SJSA1 (cell line): ENCODE measurements at regions not wholly inside any gene's neighbourhood (a gene's known extent, or its start where the extent isn't known, plus 50 kb on each side); places are given as distances from the start of the nearest gene placed in this dataset.
A peak's percentile ranks its signal among the peaks of the same experiment; 100 is the strongest.

Source experiments
- DNase-seq, 2 experiments: peaks; one replicate each; pipeline ENCODE4 v3.0.0-alpha.2; 2015 to 2020; ENCODE audit warnings: low spot score in 2 of 2, low read depth in 1 of 2
- H3K27ac ChIP-seq: fragments of 250-450 bp; sonication (Bioruptor Pico); 2 replicates; pipeline ENCODE4 v1.5.1; 2020; ENCODE audit warnings: mild to moderate bottlenecking, moderate library complexity
- H3K27me3 ChIP-seq: fragments of 250-450 bp; sonication (Bioruptor Pico); replicated peaks from 2 replicates; pipeline ENCODE4 v1.5.1; 2020; ENCODE audit warnings: mild to moderate bottlenecking, moderate library complexity
- H3K36me3 ChIP-seq: fragments of 250-450 bp; sonication (Bioruptor Pico); 2 replicates; pipeline ENCODE4 v1.5.1; 2020; ENCODE audit warnings: mild to moderate bottlenecking
- H3K4me1 ChIP-seq: fragments of 250-450 bp; sonication (Bioruptor Pico); replicated peaks from 2 replicates; pipeline ENCODE4 v1.6.1; 2021; ENCODE audit warnings: mild to moderate bottlenecking
- H3K4me3 ChIP-seq: fragments of 250-450 bp; sonication (Bioruptor Pico); 2 replicates; pipeline ENCODE4 v1.5.1; 2020; ENCODE audit warnings: mild to moderate bottlenecking
- H3K9me3 ChIP-seq: fragments of 250-450 bp; sonication (Bioruptor Pico); replicated peaks from 2 replicates; pipeline ENCODE4 v1.5.1; 2020; ENCODE audit warnings: mild to moderate bottlenecking

- Histone ChIP-seq H3K4me1 (no peaks in the 10 kb centered on the region), H3K27me3 (no peaks in the 10 kb centered on the region)
These were observed 136.1 kb upstream of the TOPAZ1 start for GRCh38 chr3:44105571-44105970.

GRCh38 chr3:44106756-44107155 lies 134.9 kb upstream of the TOPAZ1 start:
- H3K27me3 ChIP-seq: no peaks in the 10 kb centered on the region
- H3K9me3 ChIP-seq: no peaks in the 10 kb centered on the region
- H3K27ac ChIP-seq: no peak overlapping the region
- H3K36me3 ChIP-seq: no peaks in the 10 kb centered on the region
- no peaks in the 10 kb centered on the region for H3K4me1 ChIP-seq
- no peak overlapping the region for H3K4me3 ChIP-seq
- DNase-seq: no peak

More at GRCh38 chr3:44105571-44105970, 136.1 kb upstream of the TOPAZ1 start:
- Histone ChIP-seq H3K36me3 (no peaks in the 10 kb centered on the region), H3K4me3 (no peak overlapping the region), H3K9me3 (no peaks in the 10 kb centered on the region), H3K27ac (no peak overlapping the region)
- DNase-seq: no peak

GRCh38 chr3:44108481-44108880 lies 133.2 kb upstream of the TOPAZ1 start:
- Histone ChIP-seq H3K9me3 (no peaks in the 10 kb centered on the region), H3K4me1 (no peaks in the 10 kb centered on the region), H3K27me3 (no peaks in the 10 kb centered on the region), H3K4me3 (no peak overlapping the region), H3K36me3 (no peaks in the 10 kb centered on the region), H3K27ac (no peak overlapping the region)
- no peak for DNase-seq

- H3K27ac ChIP-seq: no peak overlapping the region
- no peaks in the 10 kb centered on the region for H3K36me3 ChIP-seq
- DNase-seq: no peak
- H3K4me3 ChIP-seq: no peak overlapping the region
- no peaks in the 10 kb centered on the region for H3K4me1 ChIP-seq
- no peaks in the 10 kb centered on the region for H3K9me3 ChIP-seq
- H3K27me3 ChIP-seq: no peaks in the 10 kb centered on the region
These were observed 131.8 kb upstream of the TOPAZ1 start for GRCh38 chr3:44109771-44110361.

- Histone ChIP-seq H3K36me3 (no peaks in the 10 kb centered on the region), H3K27me3 (no peaks in the 10 kb centered on the region), H3K4me1 (no peaks in the 10 kb centered on the region), H3K9me3 (no peaks in the 10 kb centered on the region), H3K4me3 (no peak overlapping the region), H3K27ac (no peak overlapping the region)
- no peak for DNase-seq
These were observed 131.0 kb upstream of the TOPAZ1 start for GRCh38 chr3:44110648-44111047.

GRCh38 chr3:44111482-44111881 lies 130.2 kb upstream of the TOPAZ1 start:
- H3K4me3 ChIP-seq: no peak overlapping the region
- H3K9me3 ChIP-seq: no peaks in the 10 kb centered on the region
- no peaks in the 10 kb centered on the region for H3K36me3 ChIP-seq
- DNase-seq: no peak
- no peaks in the 10 kb centered on the region for H3K27me3 ChIP-seq
- H3K4me1 ChIP-seq: no peaks in the 10 kb centered on the region
- H3K27ac ChIP-seq: no peak overlapping the region

GRCh38 chr3:44114142-44114541 lies 127.5 kb upstream of the TOPAZ1 start:
- Histone ChIP-seq H3K36me3 (no peaks in the 10 kb centered on the region), H3K27ac (no peak overlapping the region), H3K4me3 (no peak overlapping the region), H3K27me3 (no peaks in the 10 kb centered on the region), H3K4me1 (no peaks in the 10 kb centered on the region), H3K9me3 (no peaks in the 10 kb centered on the region)
- DNase-seq: peak in 1 of 2 experiments; percentile 45

GRCh38 chr3:44117239-44117638 lies 124.4 kb upstream of the TOPAZ1 start:
- H3K27me3 ChIP-seq: no peaks in the 10 kb centered on the region
- no peak for DNase-seq
- H3K9me3 ChIP-seq: no peaks in the 10 kb centered on the region
- H3K36me3 ChIP-seq: no peaks in the 10 kb centered on the region
- no peak overlapping the region for H3K4me3 ChIP-seq
- no peak overlapping the region for H3K27ac ChIP-seq
- no peaks in the 10 kb centered on the region for H3K4me1 ChIP-seq

- H3K27ac ChIP-seq: no peak overlapping the region
- H3K4me3 ChIP-seq: no peak overlapping the region
- H3K27me3 ChIP-seq: no peaks in the 10 kb centered on the region
- H3K36me3 ChIP-seq: no peaks in the 10 kb centered on the region
- H3K9me3 ChIP-seq: no peaks in the 10 kb centered on the region
- H3K4me1 ChIP-seq: no peaks in the 10 kb centered on the region
- DNase-seq: no peak
These were observed 124.0 kb upstream of the TOPAZ1 start for GRCh38 chr3:44117736-44118135.

GRCh38 chr3:44120721-44121582 lies 120.7 kb upstream of the TOPAZ1 start:
- Histone ChIP-seq H3K36me3 (no peaks in the 10 kb centered on the region), H3K4me1 (no peaks in the 10 kb centered on the region), H3K4me3 (no peak overlapping the region), H3K27ac (no peak overlapping the region), H3K9me3 (no peaks in the 10 kb centered on the region), H3K27me3 (no peaks in the 10 kb centered on the region)
- DNase-seq: no peak

GRCh38 chr3:44125246-44125645 lies 116.4 kb upstream of the TOPAZ1 start:
- no peak overlapping the region for H3K4me3 ChIP-seq
- DNase-seq: no peak
- no peaks in the 10 kb centered on the region for H3K4me1 ChIP-seq
- H3K9me3 ChIP-seq: no peaks in the 10 kb centered on the region
- H3K27me3 ChIP-seq: no peaks in the 10 kb centered on the region
- H3K36me3 ChIP-seq: no peaks in the 10 kb centered on the region
- no peak overlapping the region for H3K27ac ChIP-seq

- H3K27me3 ChIP-seq: no peaks in the 10 kb centered on the region
- H3K4me3 ChIP-seq: no peak overlapping the region
- no peaks in the 10 kb centered on the region for H3K36me3 ChIP-seq
- no peaks in the 10 kb centered on the region for H3K9me3 ChIP-seq
- H3K4me1 ChIP-seq: no peaks in the 10 kb centered on the region
- DNase-seq: no peak
- H3K27ac ChIP-seq: no peak overlapping the region
These were observed 115.8 kb upstream of the TOPAZ1 start for GRCh38 chr3:44125882-44126281.

GRCh38 chr3:44128057-44128775 lies 113.5 kb upstream of the TOPAZ1 start:
- Histone ChIP-seq H3K4me3 (no peak overlapping the region), H3K27me3 (no peaks in the 10 kb centered on the region), H3K9me3 (no peaks in the 10 kb centered on the region), H3K36me3 (no peaks in the 10 kb centered on the region), H3K4me1 (no peaks in the 10 kb centered on the region), H3K27ac (no peak overlapping the region)
- DNase-seq: no peak

- Histone ChIP-seq H3K4me3 (no peak overlapping the region), H3K27ac (no peak overlapping the region), H3K36me3 (no peaks in the 10 kb centered on the region), H3K4me1 (no peaks in the 10 kb centered on the region), H3K27me3 (no peaks in the 10 kb centered on the region), H3K9me3 (no peaks in the 10 kb centered on the region)
- no peak for DNase-seq
These were observed 111.4 kb upstream of the TOPAZ1 start for GRCh38 chr3:44130249-44130648.
